ENCODE measurements at regions not wholly inside any gene's neighbourhood (a gene's known extent, or its start where the extent isn't known, plus 50 kb on each side); places are given as distances from the start of the nearest gene placed in this dataset.

- Histone ChIP-seq H3K4me1 (no peaks in the 10 kb centered on the region), H3K4me3 (no peak overlapping the region), H3K36me3 (no peaks in the 10 kb centered on the region), H3K9me3 (no peaks in the 10 kb centered on the region), H3K27me3 (no peaks in the 10 kb centered on the region), H3K27ac (no peak overlapping the region)
- 37 to 38% methylated on average over 2 of the region's 2 CpGs for whole genome bisulfite sequencing, 2 donors
- intact Hi-C loops (cut with DNase I): no loop called here
- TF ChIP-seq, protein P1, sequence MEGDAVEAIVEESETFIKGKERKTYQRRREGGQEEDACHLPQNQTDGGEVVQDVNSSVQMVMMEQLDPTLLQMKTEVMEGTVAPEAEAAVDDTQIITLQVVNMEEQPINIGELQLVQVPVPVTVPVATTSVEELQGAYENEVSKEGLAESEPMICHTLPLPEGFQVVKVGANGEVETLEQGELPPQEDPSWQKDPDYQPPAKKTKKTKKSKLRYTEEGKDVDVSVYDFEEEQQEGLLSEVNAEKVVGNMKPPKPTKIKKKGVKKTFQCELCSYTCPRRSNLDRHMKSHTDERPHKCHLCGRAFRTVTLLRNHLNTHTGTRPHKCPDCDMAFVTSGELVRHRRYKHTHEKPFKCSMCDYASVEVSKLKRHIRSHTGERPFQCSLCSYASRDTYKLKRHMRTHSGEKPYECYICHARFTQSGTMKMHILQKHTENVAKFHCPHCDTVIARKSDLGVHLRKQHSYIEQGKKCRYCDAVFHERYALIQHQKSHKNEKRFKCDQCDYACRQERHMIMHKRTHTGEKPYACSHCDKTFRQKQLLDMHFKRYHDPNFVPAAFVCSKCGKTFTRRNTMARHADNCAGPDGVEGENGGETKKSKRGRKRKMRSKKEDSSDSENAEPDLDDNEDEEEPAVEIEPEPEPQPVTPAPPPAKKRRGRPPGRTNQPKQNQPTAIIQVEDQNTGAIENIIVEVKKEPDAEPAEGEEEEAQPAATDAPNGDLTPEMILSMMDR (IDR thresholded peaks at IDR 0.05): no peak
- FAIRE-seq (no peak), DNase-seq (no peak), ATAC-seq (no peak)
These were observed 460.4 kb downstream of the CDH9 start for GRCh38 chr5:26578002-26578401.

GRCh38 chr5:26572480-26572879, 465.9 kb downstream of the CDH9 start:
- intact Hi-C loops (cut with DNase I): no loop called here
- no peaks in the 10 kb centered on the region for H3K9me3 ChIP-seq
- no peak for DNase-seq
- H3K27ac ChIP-seq: no peak overlapping the region
- TF ChIP-seq, protein P1 (IDR thresholded peaks at IDR 0.05): no peak
- H3K27me3 ChIP-seq: no peaks in the 10 kb centered on the region
- FAIRE-seq: no peak
- ATAC-seq: no peak
- no peaks in the 10 kb centered on the region for H3K36me3 ChIP-seq
- 17 to 40% methylated on average over 1 of the region's 1 CpG for WGBS, 2 donors
- H3K4me3 ChIP-seq: no peak overlapping the region
- H3K4me1 ChIP-seq: no peaks in the 10 kb centered on the region

- TF ChIP-seq, protein P1 (IDR thresholded peaks at IDR 0.05): no peak
- 83 to 87% methylated on average over 14 of the region's 14 CpGs for WGBS, 2 donors
These were observed 468.5 kb downstream of the CDH9 start for GRCh38 chr5:26569929-26570258.

GRCh38 chr5:26569241-26569928, 469.0 kb downstream of the CDH9 start:
- H3K4me1 ChIP-seq: no peaks in the 10 kb centered on the region
- no peak for FAIRE-seq
- no peak overlapping the region for H3K27ac ChIP-seq
- 77 to 87% methylated on average over 26 of the region's 26 CpGs for WGBS, 2 donors
- H3K36me3 ChIP-seq: no peaks in the 10 kb centered on the region
- H3K27me3 ChIP-seq: no peaks in the 10 kb centered on the region
- H3K9me3 ChIP-seq: no peaks in the 10 kb centered on the region
- ATAC-seq: no peak
- H3K4me3 ChIP-seq: no peak overlapping the region
- TF ChIP-seq, protein P1 (IDR thresholded peaks at IDR 0.05): no peak
- peak in 3 of 6 donors; percentile 20 to 61 (median 41) for DNase-seq
- intact Hi-C loops (cut with DNase I): no loop called here

More at GRCh38 chr5:26569929-26570258, 468.5 kb downstream of the CDH9 start:
- DNase-seq (peak in 1 of 6 donors; percentile 43), ATAC-seq (no peak), FAIRE-seq (no peak)
- Histone ChIP-seq H3K36me3 (no peaks in the 10 kb centered on the region), H3K9me3 (no peaks in the 10 kb centered on the region), H3K27me3 (no peaks in the 10 kb centered on the region), H3K4me3 (no peak overlapping the region), H3K27ac (no peak overlapping the region), H3K4me1 (no peaks in the 10 kb centered on the region)
- intact Hi-C loops (cut with DNase I): no loop called here

GRCh38 chr5:26568316-26568715, 470.1 kb downstream of the CDH9 start:
- no peaks in the 10 kb centered on the region for H3K36me3 ChIP-seq
- intact Hi-C loops (cut with DNase I): no loop called here
- DNase-seq: peak in 2 of 6 donors; percentile 11 to 36
- H3K4me3 ChIP-seq: no peak overlapping the region
- 54 to 56% methylated on average over 9 of the region's 9 CpGs for WGBS, 2 donors
- TF ChIP-seq, protein P1 (IDR thresholded peaks at IDR 0.05): no peak
- no peak overlapping the region for H3K27ac ChIP-seq
- no peak for FAIRE-seq
- ATAC-seq: no peak
- no peaks in the 10 kb centered on the region for H3K4me1 ChIP-seq
- no peaks in the 10 kb centered on the region for H3K27me3 ChIP-seq
- no peaks in the 10 kb centered on the region for H3K9me3 ChIP-seq

Measured in pancreas (tissue), 10 donors.